WTC11 (cell line): ENCODE measurements at regions not wholly inside any gene's neighbourhood (a gene's known extent, or its start where the extent isn't known, plus 50 kb on each side); places are given as distances from the start of the nearest gene placed in this dataset.

Experiments used
- ATAC-seq: fragments of 200-7000 bp; cut with Tn5 transposase; 2 replicates; pipeline ENCODE4 v1.10.0; 2021; ENCODE audit warnings: mild to moderate bottlenecking, moderate library complexity
- CTCF ChIA-PET: fragments of 300-600 bp; sonication (Branson Sonifier 250); formaldehyde crosslinking; loops from one replicate; lab custom pipeline; 2021; ENCODE audit warnings: antibody characterized with exemption; lab: Charles Lee
- POLR2A ChIA-PET: fragments of 350-600 bp; sonication (Branson Sonifier 250); formaldehyde crosslinking; loops from one replicate; lab custom pipeline; 2021; ENCODE audit warnings: antibody characterized with exemption; lab: Charles Lee
- DNase-seq: peaks from one replicate; pipeline ENCODE4 v3.0.0; 2021; ENCODE audit warnings: low spot score
- H3K27ac Mint-ChIP-seq: 2 replicates; pipeline ENCODE4 v1.8.0; 2021; ENCODE audit warnings: mixed read lengths
- H3K27me3 Mint-ChIP-seq: 2 replicates; pipeline ENCODE4 v1.8.0; 2021; ENCODE audit warnings: low read depth, mild to moderate bottlenecking, moderate library complexity, mixed read lengths
- H3K36me3 Mint-ChIP-seq: 2 replicates; pipeline ENCODE4 v1.8.0; 2021; ENCODE audit warnings: mixed read lengths
- H3K4me1 Mint-ChIP-seq: 2 replicates; pipeline ENCODE4 v1.8.0; 2022; ENCODE audit warnings: mixed read lengths
- H3K4me3 Mint-ChIP-seq: 2 replicates; pipeline ENCODE4 v1.8.0; 2021; ENCODE audit warnings: mild to moderate bottlenecking, moderate library complexity, mixed read lengths
- H3K9me3 Mint-ChIP-seq: 2 replicates; pipeline ENCODE4 v1.8.0; 2021; ENCODE audit warnings: mixed read lengths
- AR ChIP-seq: fragments of 250-450 bp; sonication (Bioruptor Pico); IDR thresholded peaks from 2 replicates; pipeline ENCODE4 v1.9.0; 2021; ENCODE audit warnings: mild to moderate bottlenecking
- ARID4B ChIP-seq: sonication (generic); formaldehyde crosslinking; IDR thresholded peaks from 2 replicates; pipeline ENCODE4 v1.8.0; 2023; ENCODE audit warnings: missing genetic modification reagents, mild to moderate bottlenecking, borderline replicate concordance
- CBFB ChIP-seq: sonication (generic); formaldehyde crosslinking; IDR thresholded peaks from 2 replicates; pipeline ENCODE4 v1.8.1; 2022; ENCODE audit warnings: mild to moderate bottlenecking, low read depth, missing genetic modification reagents
- E2F4 ChIP-seq: sonication (generic); formaldehyde crosslinking; IDR thresholded peaks from 2 replicates; pipeline ENCODE4 v1.8.1; 2022; ENCODE audit warnings: low read depth, mild to moderate bottlenecking, moderate library complexity, missing genetic modification reagents, borderline replicate concordance
- FOXP4 ChIP-seq: sonication (generic); formaldehyde crosslinking; IDR thresholded peaks from 2 replicates; pipeline ENCODE4 v1.8.0; 2022; ENCODE audit warnings: mild to moderate bottlenecking, missing genetic modification reagents
- GABPB1 ChIP-seq: sonication (generic); formaldehyde crosslinking; IDR thresholded peaks from 2 replicates; pipeline ENCODE4 v1.8.1; 2023; ENCODE audit warnings: mild to moderate bottlenecking, missing genetic modification reagents
- IRF2 ChIP-seq: sonication (generic); formaldehyde crosslinking; IDR thresholded peaks from 2 replicates; pipeline ENCODE4 v1.8.0; 2022; ENCODE audit warnings: low read depth, missing genetic modification reagents, borderline replicate concordance
- NFE2L1 ChIP-seq: sonication (generic); formaldehyde crosslinking; IDR thresholded peaks from 2 replicates; pipeline ENCODE4 v1.8.1; 2023; ENCODE audit warnings: missing genetic modification reagents
- NFYB ChIP-seq: sonication (generic); formaldehyde crosslinking; conservative IDR thresholded peaks from 2 replicates; pipeline ENCODE4 v1.8.0; 2022; ENCODE audit warnings: low read depth, missing genetic modification reagents
- OVOL2 ChIP-seq: fragments of 250-450 bp; sonication (Bioruptor Pico); IDR thresholded peaks from 2 replicates; pipeline ENCODE4 v1.9.0; 2021; ENCODE audit warnings: mild to moderate bottlenecking, borderline replicate concordance
- PREB ChIP-seq: sonication (generic); formaldehyde crosslinking; IDR thresholded peaks from 2 replicates; pipeline ENCODE4 v1.8.1; 2022; ENCODE audit warnings: mild to moderate bottlenecking, missing genetic modification reagents, moderate library complexity, borderline replicate concordance
- ZNF138 ChIP-seq: sonication (generic); formaldehyde crosslinking; conservative IDR thresholded peaks from 2 replicates; pipeline ENCODE4 v1.8.1; 2022; ENCODE audit warnings: mild to moderate bottlenecking, moderate library complexity, missing genetic modification reagents
- ZNF416 ChIP-seq: fragments of 250-450 bp; sonication (Bioruptor Pico); IDR thresholded peaks from 2 replicates; pipeline ENCODE4 v1.9.0; 2021; ENCODE audit warnings: mild to moderate bottlenecking, inconsistent platforms
- ZNF425 ChIP-seq: fragments of 250-450 bp; sonication (Bioruptor Pico); conservative IDR thresholded peaks from 2 replicates; pipeline ENCODE4 v1.9.0; 2021; ENCODE audit warnings: mild to moderate bottlenecking
- ZNF512 ChIP-seq: sonication (generic); formaldehyde crosslinking; IDR thresholded peaks from 2 replicates; pipeline ENCODE4 v1.8.1; 2022; ENCODE audit warnings: missing genetic modification reagents, borderline replicate concordance
- ZNF671 ChIP-seq: fragments of 250-450 bp; sonication (Bioruptor Pico); IDR thresholded peaks from 2 replicates; pipeline ENCODE4 v1.8.0; 2021; ENCODE audit warnings: mild to moderate bottlenecking
- ZSCAN18 ChIP-seq: fragments of 250-450 bp; sonication (Bioruptor Pico); IDR thresholded peaks from 2 replicates; pipeline ENCODE4 v2.1.2; 2022; ENCODE audit warnings: mild to moderate bottlenecking, moderate library complexity

GRCh38 chr7:115694424-115694823, 336.1 kb downstream of the TFEC start:
- no peak for ATAC-seq
- TF ChIP-seq NFE2L1 (CRISPR knock-in tag) (no peak), ZNF416 (no peak), PREB (CRISPR knock-in tag) (no peak), ZNF138 (CRISPR knock-in tag) (no peak), GABPB1 (no peak), ZNF671 (CRISPR knock-in tag) (no peak), ZNF425 (no peak), IRF2 (CRISPR knock-in tag) (no peak), NFYB (CRISPR knock-in tag) (no peak), ZNF512 (CRISPR knock-in tag) (no peak), ARID4B (no peak)
- ChIA-PET POLR2A (no interaction called here), CTCF (no interaction called here)
- Mint-ChIP-seq H3K4me3 (no peak overlapping the region), H3K9me3 (no peaks in the 10 kb centered on the region), H3K36me3 (no peaks in the 10 kb centered on the region), H3K4me1 (peaks cover 4% of the 10 kb centered on the region), H3K27me3 (no peaks in the 10 kb centered on the region), H3K27ac (no peak overlapping the region)
- no peak for DNase-seq

GRCh38 chr7:115693779-115694178, 336.8 kb downstream of the TFEC start:
- Mint-ChIP-seq H3K27me3 (no peaks in the 10 kb centered on the region), H3K9me3 (no peaks in the 10 kb centered on the region), H3K27ac (no peak overlapping the region), H3K4me1 (peaks cover 4% of the 10 kb centered on the region), H3K36me3 (no peaks in the 10 kb centered on the region), H3K4me3 (no peak overlapping the region)
- DNase-seq (no peak), ATAC-seq (no peak)
- POLR2A ChIA-PET: no interaction called here
- CTCF ChIA-PET: no interaction called here
- TF ChIP-seq AR (CRISPR knock-in tag): no peak
- TF ChIP-seq OVOL2 (CRISPR knock-in tag): no peak
- TF ChIP-seq E2F4: no peak
- no peak for TF ChIP-seq CBFB (CRISPR knock-in tag)
- no peak for TF ChIP-seq FOXP4 (CRISPR knock-in tag)
- no peak for TF ChIP-seq ZSCAN18
